HG02852 (cell line): ENCODE measurements at regions not wholly inside any gene's neighbourhood (a gene's known extent, or its start where the extent isn't known, plus 50 kb on each side); places are given as distances from the start of the nearest gene placed in this dataset.

ENCODE experiments used
- ATAC-seq: cut with Tn5 transposase; IDR thresholded peaks from one replicate; pipeline ENCODE4 v1.9.1; 2021; ENCODE audit warnings: mild to moderate bottlenecking, moderate library complexity; ENCODE audit not compliant: unreplicated experiment

GRCh38 chr2:238963161-238963970 lies 115.5 kb downstream of the TWIST2 start:
- no peak for ATAC-seq

GRCh38 chr2:238963971-238964328 lies 116.1 kb downstream of the TWIST2 start:
- no peak for ATAC-seq

- ATAC-seq, result no peak
Observed at GRCh38 chr2:238964544-238965067, 116.7 kb downstream of the TWIST2 start.

GRCh38 chr2:238965371-238966071 lies 117.6 kb downstream of the TWIST2 start:
- no peak for ATAC-seq

- ATAC-seq, result no peak
Observed at GRCh38 chr2:238966072-238966937, 118.4 kb downstream of the TWIST2 start.

GRCh38 chr2:238967031-238967977 lies 119.4 kb downstream of the TWIST2 start:
- ATAC-seq, result no peak

GRCh38 chr2:238967978-238968360 lies 120.1 kb downstream of the TWIST2 start:
- ATAC-seq, result no peak

- no peak for ATAC-seq
Observed at GRCh38 chr2:238968616-238969384, 120.9 kb downstream of the TWIST2 start.

GRCh38 chr2:238969857-238970256 lies 122.0 kb downstream of the TWIST2 start:
- ATAC-seq, result no peak

GRCh38 chr2:238970553-238971081 lies 122.7 kb downstream of the TWIST2 start:
- ATAC-seq, result peak; percentile 62

- no peak for ATAC-seq
Observed at GRCh38 chr2:238971318-238972145, 123.6 kb downstream of the TWIST2 start.

- no peak for ATAC-seq
Observed at GRCh38 chr2:238972146-238972445, 124.2 kb downstream of the TWIST2 start.

GRCh38 chr2:238973038-238973739 lies 125.3 kb downstream of the TWIST2 start:
- no peak for ATAC-seq

GRCh38 chr2:238974081-238974480 lies 126.2 kb downstream of the TWIST2 start:
- no peak for ATAC-seq

- ATAC-seq, result no peak
Observed at GRCh38 chr2:238974501-238975166, 126.7 kb downstream of the TWIST2 start.

- ATAC-seq, result no peak
Observed at GRCh38 chr2:238975408-238975807, 127.5 kb downstream of the TWIST2 start.

GRCh38 chr2:238978497-238978896 lies 130.6 kb downstream of the TWIST2 start:
- no peak for ATAC-seq
